GM19467 (cell line): ENCODE measurements at regions not wholly inside any gene's neighbourhood (a gene's known extent, or its start where the extent isn't known, plus 50 kb on each side); places are given as distances from the start of the nearest gene placed in this dataset.

Experiments
- ATAC-seq: cut with Tn5 transposase; IDR thresholded peaks from one replicate; pipeline ENCODE4 v1.9.1; 2021; ENCODE audit warnings: mild to moderate bottlenecking, moderate library complexity; ENCODE audit not compliant: unreplicated experiment

GRCh38 chr11:15615398-15616096, 500.8 kb downstream of the INSC start:
- ATAC-seq, result no peak

GRCh38 chr11:15616130-15617105, 501.7 kb downstream of the INSC start:
- ATAC-seq, result no peak

GRCh38 chr11:15617126-15617525, 502.4 kb downstream of the INSC start:
- ATAC-seq, result no peak

- ATAC-seq, result no peak
Measured at GRCh38 chr11:15618583-15619032, 503.9 kb downstream of the INSC start.

- no peak for ATAC-seq
Measured at GRCh38 chr11:15621565-15621964, 506.8 kb downstream of the INSC start.

GRCh38 chr11:15622231-15622890, 507.6 kb downstream of the INSC start:
- ATAC-seq, result no peak

GRCh38 chr11:15624701-15625100, 510.0 kb downstream of the INSC start:
- ATAC-seq, result no peak

GRCh38 chr11:15625691-15626090, 511.0 kb downstream of the INSC start:
- no peak for ATAC-seq

- ATAC-seq, result no peak
Measured at GRCh38 chr11:15627560-15627959, 512.8 kb downstream of the INSC start.

- ATAC-seq, result no peak
Measured at GRCh38 chr11:15629690-15630321, 515.1 kb downstream of the INSC start.

GRCh38 chr11:15630896-15631295, 516.2 kb downstream of the INSC start:
- no peak for ATAC-seq

- peak; percentile 51 for ATAC-seq
Measured at GRCh38 chr11:15635521-15635920, 520.8 kb downstream of the INSC start.

- ATAC-seq, result no peak
Measured at GRCh38 chr11:15636521-15637089, 521.9 kb downstream of the INSC start.

GRCh38 chr11:15638386-15638787, 523.7 kb downstream of the INSC start:
- no peak for ATAC-seq

- ATAC-seq, result no peak
Measured at GRCh38 chr11:15640318-15640717, 525.6 kb downstream of the INSC start.

- no peak for ATAC-seq
Measured at GRCh38 chr11:15641271-15642045, 526.7 kb downstream of the INSC start.

GRCh38 chr11:15645201-15645600, 530.5 kb downstream of the INSC start:
- ATAC-seq, result no peak

GRCh38 chr11:15649371-15650104, 534.8 kb downstream of the INSC start:
- peak; percentile 3 for ATAC-seq
